HepG2 (cell line): ENCODE measurements at regions not wholly inside any gene's neighbourhood (a gene's known extent, or its start where the extent isn't known, plus 50 kb on each side); places are given as distances from the start of the nearest gene placed in this dataset.

Source experiments
- EP300 ChIP-seq, 3 experiments: sonication (generic) in 1 of 3; formaldehyde crosslinking in 1 of 3; IDR thresholded peaks; 2 replicates each; pipeline versions ENCODE4 v1.5.1 to v1.6.1; 2011 to 2020; ENCODE audit warnings: low read depth in 2 of 3, low read length in 2 of 3, borderline replicate concordance in 1 of 3, improper control_type of control experiment in 1 of 3, mild to moderate bottlenecking in 1 of 3, missing genetic modification reagents in 1 of 3, moderate library complexity in 1 of 3
- HMGXB4 ChIP-seq, 2 experiments: sonication (generic) in 1 of 2; formaldehyde crosslinking in 1 of 2; IDR thresholded peaks; 2 replicates each; pipeline versions ENCODE4 v1.4.0 to v1.6.1; 2018 to 2020; ENCODE audit warnings: missing genetic modification reagents in 2 of 2, borderline replicate concordance in 1 of 2, low read depth in 1 of 2, mild to moderate bottlenecking in 1 of 2, missing biosample characterization in 1 of 2
- JUND ChIP-seq: sonication (generic); formaldehyde crosslinking; IDR thresholded peaks from 2 replicates; pipeline ENCODE4 v1.8.0; 2022; ENCODE audit warnings: mild to moderate bottlenecking, missing genetic modification reagents
- KLF16 ChIP-seq, 2 experiments: sonication (generic) in 1 of 2; formaldehyde crosslinking in 1 of 2; IDR thresholded peaks; 2 replicates each; pipeline versions ENCODE4 v1.6.1 to v1.8.0; 2016 to 2023; ENCODE audit warnings: missing genetic modification reagents in 2 of 2, missing compliant biosample characterization in 1 of 2
- REXO4 ChIP-seq: sonication (generic); formaldehyde crosslinking; IDR thresholded peaks from 2 replicates; pipeline ENCODE4 v1.8.0; 2022; ENCODE audit warnings: missing genetic modification reagents, mild to moderate bottlenecking, borderline replicate concordance
- XRCC5 ChIP-seq: fragments of 200-400 bp; formaldehyde crosslinking; optimal IDR thresholded peaks from 2 replicates; pipeline ENCODE3; 2017; ENCODE audit warnings: mild to moderate bottlenecking, low read length

GRCh38 chr3:110598847-110599490 is 472.6 kb upstream of the NECTIN3 start:
- no peak for TF ChIP-seq JUND
- no peak for TF ChIP-seq REXO4
- no peak for TF ChIP-seq EP300 (IDR thresholded peaks at IDR 0.05; ENCODE audit: low read depth in 2 of 2, low read length in 2 of 2)
- no peak for TF ChIP-seq EP300 (CRISPR knock-in tag; IDR thresholded peaks at IDR 0.05; ENCODE audit: borderline replicate concordance)
- TF ChIP-seq KLF16 (CRISPR knock-in tag; IDR thresholded peaks at IDR 0.05): no peak
- no peak for TF ChIP-seq HMGXB4 (CRISPR knock-in tag; IDR thresholded peaks at IDR 0.05; ENCODE audit: borderline replicate concordance in 1 of 2, low read depth in 1 of 2)
- TF ChIP-seq XRCC5: no peak
